Activated naive CD4-positive, alpha-beta T cell treated with anti-CD3 and anti-CD28 coated beads, Interleukin-2, amount 10 ng/mL, durations not matched to agents 7 days and 5 days (primary cell): ENCODE measurements at regions not wholly inside any gene's neighbourhood (a gene's known extent, or its start where the extent isn't known, plus 50 kb on each side); places are given as distances from the start of the nearest gene placed in this dataset.
"Not testable (repeated sequence)": the region's sequence is repeated elsewhere in the genome, so short reads cannot be mapped to it uniquely, and the experiment has no call there.

Source experiments
- CTCF ChIA-PET: fragments of 350-600 bp; sonication (Branson Sonifier 250); formaldehyde crosslinking; loops from one replicate; lab custom pipeline; 2021; ENCODE audit warnings: antibody characterized with exemption; lab: Charles Lee
- DNase-seq: peaks from one replicate; pipeline ENCODE4 v3.0.0-alpha.2; 2020
- H3K27ac Mint-ChIP-seq: one replicate; pipeline ENCODE4 v1.8.0; 2021; ENCODE audit warnings: mild to moderate bottlenecking, moderate library complexity, mixed read lengths
- H3K27me3 Mint-ChIP-seq: one replicate; pipeline ENCODE4 v1.8.0; 2021; ENCODE audit warnings: mild to moderate bottlenecking, mixed read lengths
- H3K36me3 Mint-ChIP-seq: one replicate; pipeline ENCODE4 v1.8.0; 2021; ENCODE audit warnings: mixed read lengths
- H3K4me1 Mint-ChIP-seq: one replicate; pipeline ENCODE4 v1.8.0; 2021; ENCODE audit warnings: mixed read lengths
- H3K4me3 Mint-ChIP-seq: one replicate; pipeline ENCODE4 v1.8.0; 2021; ENCODE audit warnings: mild to moderate bottlenecking, moderate library complexity, mixed read lengths
- H3K9me3 Mint-ChIP-seq: one replicate; pipeline ENCODE4 v1.8.0; 2021; ENCODE audit warnings: mixed read lengths

DNA sequence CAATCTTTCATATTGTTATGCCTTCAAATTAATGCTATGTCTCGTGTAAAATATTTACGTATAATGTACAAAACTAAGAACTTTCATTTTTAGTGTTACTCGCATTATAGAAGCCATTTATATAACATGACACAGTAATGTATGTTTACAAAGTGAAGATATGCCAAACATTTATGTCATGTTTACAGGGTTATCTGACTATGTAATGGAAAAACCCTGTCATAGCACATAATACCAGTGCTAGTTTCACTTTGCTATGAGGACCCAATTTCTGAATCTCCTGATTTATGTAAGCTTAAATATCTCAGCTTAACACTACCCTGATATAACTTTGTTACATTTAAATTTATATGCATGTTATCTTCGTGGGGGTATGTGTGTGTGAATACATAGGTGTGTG is 233.1 kb downstream of the FAT4 start:
- DNase-seq = no peak
- H3K27me3 Mint-ChIP-seq = no peaks in the 10 kb centered on the region
- no peak overlapping the region for H3K27ac Mint-ChIP-seq
- no peaks in the 10 kb centered on the region for H3K9me3 Mint-ChIP-seq
- no peaks in the 10 kb centered on the region for H3K36me3 Mint-ChIP-seq
- no peaks in the 10 kb centered on the region for H3K4me1 Mint-ChIP-seq
- no peak overlapping the region for H3K4me3 Mint-ChIP-seq
- CTCF ChIA-PET = no interaction called here

DNA sequence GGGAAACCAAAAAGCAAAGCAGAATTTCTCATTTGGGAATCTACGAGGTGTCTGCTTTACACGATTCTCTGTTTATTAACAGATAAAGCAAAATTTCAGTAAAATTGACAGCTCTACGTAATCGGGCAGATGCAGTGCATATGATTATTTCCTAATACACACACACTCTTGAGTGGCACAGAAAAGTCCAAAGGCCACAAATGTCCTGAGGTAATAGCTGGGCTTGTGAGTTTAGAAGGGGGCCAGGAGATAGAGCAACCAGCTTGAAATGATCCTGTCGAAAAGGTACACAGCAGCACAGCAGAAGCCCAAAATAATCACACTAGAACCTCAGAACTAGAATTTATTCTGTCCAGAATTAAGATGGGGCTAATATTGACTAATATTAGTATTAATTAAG is 236.0 kb downstream of the FAT4 start:
- H3K27ac Mint-ChIP-seq = no peak overlapping the region
- CTCF ChIA-PET = no interaction called here
- H3K4me3 Mint-ChIP-seq = no peak overlapping the region
- H3K9me3 Mint-ChIP-seq = peaks cover 4% of the 10 kb centered on the region
- no peaks in the 10 kb centered on the region for H3K4me1 Mint-ChIP-seq
- H3K27me3 Mint-ChIP-seq = no peaks in the 10 kb centered on the region
- H3K36me3 Mint-ChIP-seq = no peaks in the 10 kb centered on the region
- DNase-seq = no peak

GRCh38 chr4:125551466-125551865 is 236.7 kb downstream of the FAT4 start:
- DNase-seq = no peak
- Mint-ChIP-seq H3K4me3 (no peak overlapping the region), H3K36me3 (no peaks in the 10 kb centered on the region), H3K27me3 (no peaks in the 10 kb centered on the region), H3K4me1 (no peaks in the 10 kb centered on the region), H3K27ac (no peak overlapping the region), H3K9me3 (peaks cover 4% of the 10 kb centered on the region)
- CTCF ChIA-PET = no interaction called here

GRCh38 chr4:125551967-125552366 is 237.2 kb downstream of the FAT4 start:
- Mint-ChIP-seq H3K9me3 (peaks cover 6% of the 10 kb centered on the region), H3K27me3 (no peaks in the 10 kb centered on the region), H3K36me3 (no peaks in the 10 kb centered on the region), H3K4me1 (no peaks in the 10 kb centered on the region), H3K4me3 (no peak overlapping the region), H3K27ac (no peak overlapping the region)
- no peak for DNase-seq
- CTCF ChIA-PET = no interaction called here

DNA sequence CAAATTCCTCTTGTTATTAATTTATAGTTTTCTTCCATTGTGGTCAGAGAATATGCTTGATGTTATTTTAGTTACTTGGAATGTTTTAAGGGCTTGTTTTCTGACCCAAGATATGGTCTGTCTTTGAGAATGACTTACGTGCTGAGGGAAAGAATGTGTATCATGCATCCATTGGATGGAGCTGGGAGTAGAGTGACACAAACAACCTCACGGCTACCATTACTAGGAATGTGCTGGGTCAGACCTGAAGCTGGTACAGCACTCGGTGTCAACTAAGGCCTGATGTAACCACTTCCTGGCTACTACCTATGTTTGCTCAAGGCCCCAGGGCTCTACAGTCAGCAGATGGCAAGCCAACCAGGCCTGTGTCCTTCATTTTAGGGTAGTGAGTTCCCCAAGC is 257.8 kb downstream of the FAT4 start:
- Mint-ChIP-seq H3K36me3 (no peaks in the 10 kb centered on the region), H3K27ac (no peak overlapping the region), H3K9me3 (no peaks in the 10 kb centered on the region), H3K4me3 (no peak overlapping the region), H3K4me1 (no peaks in the 10 kb centered on the region), H3K27me3 (no peaks in the 10 kb centered on the region)
- no peak for DNase-seq
- CTCF ChIA-PET = no interaction called here

DNA sequence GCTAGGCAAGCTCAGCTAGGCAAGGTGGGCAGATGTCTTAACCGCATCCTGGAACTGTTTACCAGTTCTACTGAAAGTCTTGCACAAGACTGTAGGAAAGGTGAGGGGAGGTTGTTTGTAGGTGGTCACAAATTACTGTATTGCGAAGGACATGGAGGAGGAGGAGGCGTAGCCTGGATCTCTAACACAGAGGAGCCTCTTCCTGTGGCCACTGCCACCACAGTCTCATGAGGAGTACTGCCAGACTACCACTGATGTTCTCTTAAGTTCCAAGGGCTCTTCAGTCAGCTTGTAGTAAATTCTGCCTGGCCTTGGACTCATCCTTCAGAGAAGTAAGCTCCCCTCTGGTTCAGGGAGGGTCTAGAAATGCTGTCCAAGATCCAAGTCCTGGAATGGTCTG is 258.6 kb downstream of the FAT4 start:
- no peaks in the 10 kb centered on the region for H3K9me3 Mint-ChIP-seq
- no peak for DNase-seq
- CTCF ChIA-PET = no interaction called here
- H3K27me3 Mint-ChIP-seq = no peaks in the 10 kb centered on the region
- no peaks in the 10 kb centered on the region for H3K36me3 Mint-ChIP-seq
- no peaks in the 10 kb centered on the region for H3K4me1 Mint-ChIP-seq
- no peak overlapping the region for H3K27ac Mint-ChIP-seq
- no peak overlapping the region for H3K4me3 Mint-ChIP-seq

GRCh38 chr4:125573786-125574185 is 259.0 kb downstream of the FAT4 start:
- Mint-ChIP-seq H3K9me3 (no peaks in the 10 kb centered on the region), H3K4me3 (no peak overlapping the region), H3K36me3 (no peaks in the 10 kb centered on the region), H3K27ac (no peak overlapping the region), H3K27me3 (no peaks in the 10 kb centered on the region), H3K4me1 (no peaks in the 10 kb centered on the region)
- DNase-seq = no peak
- CTCF ChIA-PET = no interaction called here

DNA sequence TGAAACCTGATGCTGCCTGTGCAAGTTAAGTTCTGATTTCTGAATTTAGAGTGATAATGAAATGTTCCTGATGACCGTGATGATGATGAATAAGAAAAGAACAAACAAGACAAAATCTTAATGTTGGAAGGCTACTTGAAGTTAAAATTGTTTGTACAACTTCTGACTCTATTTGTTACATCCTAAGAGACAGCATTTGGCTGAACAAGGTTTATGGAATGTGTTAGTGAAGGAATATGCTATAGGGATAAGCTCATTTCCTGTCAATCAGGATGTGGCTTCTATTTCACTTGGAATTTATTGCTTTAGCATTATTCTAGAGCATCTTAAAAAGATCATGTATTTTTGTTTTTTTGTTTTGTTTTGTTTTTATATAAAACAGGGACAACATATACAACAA is 267.5 kb downstream of the FAT4 start:
- no peaks in the 10 kb centered on the region for H3K36me3 Mint-ChIP-seq
- H3K27me3 Mint-ChIP-seq = no peaks in the 10 kb centered on the region
- no peak overlapping the region for H3K27ac Mint-ChIP-seq
- DNase-seq = no peak
- no peaks in the 10 kb centered on the region for H3K9me3 Mint-ChIP-seq
- no peak overlapping the region for H3K4me3 Mint-ChIP-seq
- CTCF ChIA-PET = no interaction called here
- H3K4me1 Mint-ChIP-seq = no peaks in the 10 kb centered on the region

- Mint-ChIP-seq H3K4me3 (no peak overlapping the region), H3K36me3 (no peaks in the 10 kb centered on the region), H3K27me3 (no peaks in the 10 kb centered on the region), H3K9me3 (no peaks in the 10 kb centered on the region), H3K4me1 (no peaks in the 10 kb centered on the region), H3K27ac (no peak overlapping the region)
- DNase-seq = no peak
- CTCF ChIA-PET = no interaction called here
These were observed 275.4 kb downstream of the FAT4 start for GRCh38 chr4:125590158-125590557.

DNA sequence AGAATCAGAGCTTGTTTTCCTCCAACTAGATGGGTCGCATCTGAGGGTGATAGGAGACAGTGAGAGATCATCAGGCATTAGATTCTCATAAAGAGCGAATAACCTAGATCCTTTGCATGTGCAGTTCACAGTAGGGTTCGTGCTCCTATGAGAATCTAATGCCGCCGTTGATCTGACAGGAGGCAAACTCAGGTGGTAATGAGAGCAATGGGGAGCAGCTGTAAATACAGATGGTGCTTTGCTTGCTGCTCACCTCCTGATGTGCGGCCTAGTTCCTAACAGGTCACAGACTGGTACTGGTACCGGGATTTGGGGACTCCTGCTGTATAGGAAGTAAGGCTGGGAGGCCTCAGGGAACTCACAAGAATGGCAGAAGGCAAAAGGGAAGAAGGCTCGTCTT is 276.5 kb downstream of the FAT4 start:
- Mint-ChIP-seq H3K36me3 (no peaks in the 10 kb centered on the region), H3K4me3 (no peak overlapping the region), H3K9me3 (no peaks in the 10 kb centered on the region), H3K4me1 (no peaks in the 10 kb centered on the region), H3K27me3 (no peaks in the 10 kb centered on the region), H3K27ac (no peak overlapping the region)
- no peak for DNase-seq
- CTCF ChIA-PET = no interaction called here

DNA sequence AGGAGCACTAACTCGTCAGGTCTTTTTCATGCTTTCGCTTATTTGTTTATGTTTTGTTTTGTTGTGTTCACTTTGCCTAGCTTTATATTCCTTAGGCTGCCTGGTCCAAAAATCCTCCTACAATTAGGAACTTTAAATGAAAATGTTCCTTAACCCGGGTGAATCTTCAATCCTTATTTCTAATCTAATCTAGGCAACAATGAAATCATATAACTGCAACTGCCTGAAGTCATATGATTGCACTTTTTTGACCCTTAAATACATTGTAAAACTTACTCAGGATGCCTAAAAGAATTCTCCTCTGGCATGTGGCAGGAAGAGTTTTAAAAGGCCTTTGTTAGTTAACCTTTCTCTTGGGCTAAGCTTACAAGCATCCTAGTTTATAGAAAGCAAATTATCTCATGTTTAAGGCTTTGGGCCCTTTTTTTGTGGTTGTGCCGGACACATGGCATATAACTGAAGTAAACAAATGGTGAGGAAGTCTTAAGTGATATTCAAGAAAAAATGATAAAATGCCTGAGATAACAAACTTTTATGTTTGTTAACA is 279.4 kb downstream of the FAT4 start:
- H3K36me3 Mint-ChIP-seq = no peaks in the 10 kb centered on the region

GRCh38 chr4:125605926-125606325 is 291.2 kb downstream of the FAT4 start:
- H3K4me3 Mint-ChIP-seq, H3K27me3 Mint-ChIP-seq, H3K36me3 Mint-ChIP-seq, H3K27ac Mint-ChIP-seq, H3K4me1 Mint-ChIP-seq, H3K9me3 Mint-ChIP-seq, DNase-seq, CTCF ChIA-PET: not testable (repeated sequence)

More for the DNA sequence above, 279.4 kb downstream of the FAT4 start:
- Mint-ChIP-seq H3K4me1 (no peaks in the 10 kb centered on the region), H3K9me3 (no peaks in the 10 kb centered on the region), H3K4me3 (no peak overlapping the region), H3K27me3 (no peaks in the 10 kb centered on the region), H3K27ac (no peak overlapping the region)
- CTCF ChIA-PET = no interaction called here
- no peak for DNase-seq

DNA sequence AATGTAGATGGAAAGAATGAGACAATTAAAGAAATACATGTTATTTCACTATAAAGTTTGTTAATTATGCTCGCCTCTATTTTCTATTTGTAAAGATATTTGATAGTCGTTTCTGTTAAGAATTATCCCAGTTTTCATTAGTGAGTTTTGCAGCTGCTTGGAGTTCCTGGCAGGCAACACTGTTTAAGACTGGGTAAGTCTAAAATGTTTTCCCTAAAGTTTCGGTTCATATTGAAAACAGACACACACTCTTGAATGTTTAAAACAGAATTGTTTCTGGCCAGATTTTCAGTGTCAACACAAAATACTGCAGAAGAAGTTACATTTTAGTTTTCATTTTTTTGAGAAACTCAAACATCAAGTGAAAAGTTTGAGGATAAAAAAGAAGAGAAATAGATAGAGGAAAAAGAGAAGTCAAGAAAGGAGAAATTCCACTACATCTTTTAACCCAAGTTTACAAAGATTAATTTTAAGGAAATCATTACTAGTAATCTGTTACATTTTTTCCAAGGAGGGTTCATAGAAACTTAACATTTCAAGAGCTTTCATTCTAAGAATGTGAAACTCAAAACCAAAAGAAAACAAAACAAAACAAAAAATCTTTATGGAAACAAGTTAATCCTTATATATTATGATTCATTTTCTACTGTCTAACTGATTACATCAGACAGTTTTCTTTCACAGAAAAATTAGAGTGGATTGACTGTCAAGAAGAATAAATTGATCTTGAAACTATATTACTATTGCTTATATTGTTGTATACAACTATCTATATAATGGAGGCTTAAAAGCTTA is 305.5 kb downstream of the FAT4 start:
- Mint-ChIP-seq H3K36me3 (no peaks in the 10 kb centered on the region), H3K27ac (no peak overlapping the region), H3K4me1 (no peaks in the 10 kb centered on the region), H3K4me3 (no peak overlapping the region), H3K9me3 (peaks cover 2% of the 10 kb centered on the region), H3K27me3 (no peaks in the 10 kb centered on the region)
- no peak for DNase-seq
- CTCF ChIA-PET = no interaction called here

DNA sequence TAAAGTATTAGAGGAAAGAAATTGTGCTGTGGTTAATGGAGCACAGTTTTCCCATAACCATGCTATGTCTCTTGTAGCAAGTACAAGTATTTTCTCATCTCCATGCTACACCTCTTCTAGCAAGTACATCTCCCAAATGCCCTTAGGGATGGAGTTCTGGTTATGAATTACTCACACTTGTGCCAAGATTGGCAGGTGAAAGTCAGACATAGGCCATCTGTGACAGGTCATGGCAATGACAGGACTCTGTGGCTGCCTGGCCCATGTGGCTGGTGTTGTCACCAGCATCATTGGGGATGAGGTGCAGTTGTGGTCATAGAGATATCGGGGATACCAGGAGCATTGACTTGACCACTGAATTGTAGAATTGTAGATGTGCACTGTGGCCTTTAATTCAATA is 310.2 kb downstream of the FAT4 start:
- H3K4me1 Mint-ChIP-seq = no peaks in the 10 kb centered on the region
- CTCF ChIA-PET = no interaction called here
- H3K4me3 Mint-ChIP-seq = no peak overlapping the region
- no peak for DNase-seq
- H3K9me3 Mint-ChIP-seq = peaks cover 2% of the 10 kb centered on the region
- no peaks in the 10 kb centered on the region for H3K27me3 Mint-ChIP-seq
- H3K36me3 Mint-ChIP-seq = no peaks in the 10 kb centered on the region
- H3K27ac Mint-ChIP-seq = no peak overlapping the region

GRCh38 chr4:125626946-125627345 is 312.2 kb downstream of the FAT4 start:
- DNase-seq = no peak
- no peaks in the 10 kb centered on the region for H3K36me3 Mint-ChIP-seq
- H3K9me3 Mint-ChIP-seq = peaks cover 2% of the 10 kb centered on the region
- H3K4me1 Mint-ChIP-seq = no peaks in the 10 kb centered on the region
- H3K4me3 Mint-ChIP-seq = no peak overlapping the region
- no peak overlapping the region for H3K27ac Mint-ChIP-seq
- H3K27me3 Mint-ChIP-seq = no peaks in the 10 kb centered on the region
- CTCF ChIA-PET = no interaction called here
